ENCODE measurements at regions not wholly inside any gene's neighbourhood (a gene's known extent, or its start where the extent isn't known, plus 50 kb on each side); places are given as distances from the start of the nearest gene placed in this dataset.

- no peaks in the 10 kb centered on the region for H3K9me3 ChIP-seq
- H3K27ac ChIP-seq, result no peak overlapping the region
- no peak for TF ChIP-seq CTCF (IDR thresholded peaks at IDR 0.05)
- TF ChIP-seq POLR2A (IDR thresholded peaks at IDR 0.05), result no peak
- no peaks in the 10 kb centered on the region for H3K36me3 ChIP-seq
- H3K4me1 ChIP-seq, result no peaks in the 10 kb centered on the region
- no peak for DNase-seq
- peaks cover 4 to 27% of the 10 kb centered on the region in 2 donors for H3K27me3 ChIP-seq
- intact Hi-C loops (cut with DNase I; ENCODE audit: low total_unique reads), result no loop called here
- H3K4me3 ChIP-seq, result no peak overlapping the region
These were observed 93.4 kb downstream of the MICALL2 start for GRCh38 chr7:1365846-1366245.

DNA sequence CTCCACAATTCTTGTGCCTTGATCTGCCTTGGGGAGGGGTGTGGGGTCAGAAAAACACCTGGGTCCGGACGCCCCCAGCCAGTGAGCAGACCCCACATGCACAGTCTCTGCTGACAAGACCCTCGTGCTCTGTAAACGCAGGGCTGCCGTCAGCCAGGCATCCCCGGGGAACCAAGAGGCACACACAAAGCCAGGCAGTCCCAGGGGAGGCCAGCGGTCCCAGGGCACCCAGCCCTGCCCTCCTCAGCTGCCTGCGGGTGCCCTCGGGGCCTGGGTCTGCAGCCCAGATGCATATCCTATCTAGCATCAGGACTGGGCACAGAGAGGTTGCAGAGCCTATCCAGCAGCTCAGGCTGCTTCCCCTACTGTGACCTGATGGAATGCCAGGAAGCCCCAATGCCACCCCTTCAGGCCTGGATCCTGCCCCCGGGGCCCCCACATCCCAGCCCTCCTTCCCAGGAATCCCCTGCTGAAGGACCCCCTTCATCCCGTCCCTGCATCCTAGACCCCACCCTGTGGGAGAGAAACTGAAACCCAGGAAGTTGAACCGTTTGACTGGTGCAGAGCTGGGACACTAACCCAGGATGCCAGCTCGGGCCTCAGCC, 92.4 kb downstream of the MICALL2 start:
- Histone ChIP-seq H3K4me3 (no peak overlapping the region), H3K36me3 (no peaks in the 10 kb centered on the region), H3K4me1 (no peaks in the 10 kb centered on the region), H3K9me3 (no peaks in the 10 kb centered on the region), H3K27me3 (peaks cover 4 to 27% of the 10 kb centered on the region in 2 donors), H3K27ac (no peak overlapping the region)
- TF ChIP-seq POLR2A (IDR thresholded peaks at IDR 0.05), result no peak
- TF ChIP-seq CTCF (IDR thresholded peaks at IDR 0.05), result no peak
- no peak for DNase-seq
- intact Hi-C loops (cut with DNase I; ENCODE audit: low total_unique reads), result no loop called here

DNA sequence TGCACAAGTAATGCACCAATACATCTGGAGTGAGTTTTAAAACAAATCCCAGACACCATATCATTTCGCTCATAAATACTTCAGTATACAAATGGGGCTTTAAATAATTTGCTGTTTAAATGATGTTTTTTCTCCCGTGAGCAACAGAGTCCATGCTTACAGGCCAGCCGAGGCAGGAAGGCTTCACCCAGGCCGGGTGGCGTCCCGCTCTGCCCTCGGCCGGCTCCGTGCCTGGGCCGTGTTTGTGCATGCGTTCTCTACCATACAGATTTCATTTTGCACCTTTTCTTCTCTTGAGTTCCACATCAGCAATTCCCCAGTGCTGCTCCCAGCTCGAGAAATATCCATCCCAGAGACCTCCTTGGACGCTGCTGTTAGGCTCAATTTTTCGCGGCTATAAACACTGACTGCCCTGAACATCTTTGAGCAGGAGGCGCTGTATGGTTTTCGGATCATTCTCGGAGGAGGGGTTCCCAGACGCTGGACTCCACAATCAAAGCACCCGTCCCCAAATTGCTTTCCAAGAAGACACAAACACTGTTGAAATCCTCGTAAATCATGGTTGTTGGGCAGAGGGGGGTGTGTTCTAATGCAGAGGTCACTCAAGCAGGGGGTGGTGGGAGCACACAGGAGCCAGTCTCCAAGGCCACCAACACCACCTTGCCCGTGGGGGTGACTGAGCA, 91.6 kb downstream of the MICALL2 start:
- Histone ChIP-seq H3K36me3 (no peaks in the 10 kb centered on the region), H3K4me3 (no peak overlapping the region), H3K9me3 (no peaks in the 10 kb centered on the region), H3K27ac (no peak overlapping the region), H3K4me1 (no peaks in the 10 kb centered on the region), H3K27me3 (peaks cover 4 to 27% of the 10 kb centered on the region in 2 donors)
- no peak for DNase-seq
- intact Hi-C loops (cut with DNase I; ENCODE audit: low total_unique reads), result no loop called here
- TF ChIP-seq POLR2A (IDR thresholded peaks at IDR 0.05), result no peak
- no peak for TF ChIP-seq CTCF (IDR thresholded peaks at IDR 0.05)

GRCh38 chr7:1368184-1368681, 91.0 kb downstream of the MICALL2 start:
- no peaks in the 10 kb centered on the region for H3K9me3 ChIP-seq
- peaks cover 4 to 31% of the 10 kb centered on the region in 2 donors for H3K27me3 ChIP-seq
- TF ChIP-seq POLR2A (IDR thresholded peaks at IDR 0.05) (no peak), CTCF (IDR thresholded peaks at IDR 0.05) (no peak)
- H3K4me3 ChIP-seq, result no peak overlapping the region
- no peaks in the 10 kb centered on the region for H3K4me1 ChIP-seq
- DNase-seq, result no peak
- H3K27ac ChIP-seq, result no peak overlapping the region
- intact Hi-C loops (cut with DNase I; ENCODE audit: low total_unique reads), result no loop called here
- no peaks in the 10 kb centered on the region for H3K36me3 ChIP-seq

Measured in uterus (tissue), 3 donors.